ENCODE measurements at regions not wholly inside any gene's neighbourhood (a gene's known extent, or its start where the extent isn't known, plus 50 kb on each side); places are given as distances from the start of the nearest gene placed in this dataset.

- FAIRE-seq: no peak
- no peak for DNase-seq
- TF ChIP-seq CTCF (IDR thresholded peaks at IDR 0.05): no peak
- WGBS, 2 donors: 45 to 63% methylated on average over 1 of the region's 1 CpG
- Histone ChIP-seq H3K4me3 (no peak overlapping the region), H3K27me3 (no peaks in the 10 kb centered on the region), H3K9me3 (no peaks in the 10 kb centered on the region), H3K27ac (no peak overlapping the region), H3K36me3 (no peaks in the 10 kb centered on the region), H3K4me1 (no peaks in the 10 kb centered on the region)
- ATAC-seq: no peak
- intact Hi-C loops (cut with DNase I): no loop called here
Observed at GRCh38 chr4:19614171-19614570, 637.5 kb upstream of the SLIT2 start.

GRCh38 chr4:19596342-19596741 is 655.4 kb upstream of the SLIT2 start:
- DNase-seq: no peak
- no peak for ATAC-seq
- H3K4me3 ChIP-seq: no peak overlapping the region
- H3K36me3 ChIP-seq: no peaks in the 10 kb centered on the region
- no peaks in the 10 kb centered on the region for H3K4me1 ChIP-seq
- intact Hi-C loops (cut with DNase I): no loop called here
- no peak overlapping the region for H3K27ac ChIP-seq
- TF ChIP-seq CTCF (IDR thresholded peaks at IDR 0.05): no peak
- FAIRE-seq: no peak
- 40 to 46% methylated on average over 2 of the region's 2 CpGs for WGBS, 2 donors
- no peaks in the 10 kb centered on the region for H3K27me3 ChIP-seq
- no peaks in the 10 kb centered on the region for H3K9me3 ChIP-seq

GRCh38 chr4:19592391-19592790 is 659.3 kb upstream of the SLIT2 start:
- DNase-seq: no peak
- ATAC-seq: no peak
- H3K4me3 ChIP-seq: no peak overlapping the region
- intact Hi-C loops (cut with DNase I): no loop called here
- no peak overlapping the region for H3K27ac ChIP-seq
- FAIRE-seq: no peak
- H3K36me3 ChIP-seq: no peaks in the 10 kb centered on the region
- no peak for TF ChIP-seq CTCF (IDR thresholded peaks at IDR 0.05)
- no peaks in the 10 kb centered on the region for H3K9me3 ChIP-seq
- no peaks in the 10 kb centered on the region for H3K27me3 ChIP-seq
- H3K4me1 ChIP-seq: no peaks in the 10 kb centered on the region
- 59 to 62% methylated on average over 3 of the region's 3 CpGs for WGBS, 2 donors

- Histone ChIP-seq H3K27me3 (no peaks in the 10 kb centered on the region), H3K36me3 (no peaks in the 10 kb centered on the region), H3K4me3 (no peak overlapping the region), H3K27ac (no peak overlapping the region), H3K4me1 (no peaks in the 10 kb centered on the region), H3K9me3 (no peaks in the 10 kb centered on the region)
- intact Hi-C loops (cut with DNase I): no loop called here
- ATAC-seq (no peak), DNase-seq (no peak), FAIRE-seq (no peak)
- TF ChIP-seq CTCF (IDR thresholded peaks at IDR 0.05): no peak
- WGBS, 2 donors: 56 to 67% methylated on average over 4 of the region's 4 CpGs
Observed at GRCh38 chr4:19583827-19584569, 667.7 kb upstream of the SLIT2 start.

- no peak for TF ChIP-seq CTCF (IDR thresholded peaks at IDR 0.05)
- WGBS, 2 donors: 20 to 33% methylated on average over 4 of the region's 4 CpGs
Observed at GRCh38 chr4:19580095-19580494, 671.6 kb upstream of the SLIT2 start.

More at GRCh38 chr4:19580095-19580494, 671.6 kb upstream of the SLIT2 start:
- DNase-seq: no peak
- intact Hi-C loops (cut with DNase I): no loop called here
- Histone ChIP-seq H3K27ac (no peak overlapping the region), H3K4me3 (no peak overlapping the region), H3K9me3 (no peaks in the 10 kb centered on the region), H3K4me1 (no peaks in the 10 kb centered on the region), H3K36me3 (no peaks in the 10 kb centered on the region), H3K27me3 (no peaks in the 10 kb centered on the region)
- FAIRE-seq: peak; percentile 26
- ATAC-seq: peak in 2 of 4 donors; percentile 11 to 40
